ENCODE measurements at regions not wholly inside any gene's neighbourhood (a gene's known extent, or its start where the extent isn't known, plus 50 kb on each side); places are given as distances from the start of the nearest gene placed in this dataset.
"Not testable (repeated sequence)": the region's sequence is repeated elsewhere in the genome, so short reads cannot be mapped to it uniquely, and the experiment has no call there.

- not testable (repeated sequence) for DNase-seq
Measured at GRCh38 chr5:11392-11791, 80.6 kb upstream of the PLEKHG4B start.

- no peak for DNase-seq
Measured at GRCh38 chr5:11898-12297, 80.1 kb upstream of the PLEKHG4B start.

- no peak for DNase-seq
Measured at GRCh38 chr5:13234-13633, 78.7 kb upstream of the PLEKHG4B start.

- DNase-seq: peak; percentile 18
Measured at GRCh38 chr5:14676-15075, 77.3 kb upstream of the PLEKHG4B start.

- DNase-seq: not testable (repeated sequence)
Measured at GRCh38 chr5:20276-20675, 71.7 kb upstream of the PLEKHG4B start.

GRCh38 chr5:21654-22233 is 70.2 kb upstream of the PLEKHG4B start:
- no peak for DNase-seq

- not testable (repeated sequence) for DNase-seq
Measured at GRCh38 chr5:23907-24306, 68.1 kb upstream of the PLEKHG4B start.

- DNase-seq: not testable (repeated sequence)
Measured at GRCh38 chr5:25067-25466, 66.9 kb upstream of the PLEKHG4B start.

- DNase-seq: no peak
Measured at GRCh38 chr5:30131-30530, 61.8 kb upstream of the PLEKHG4B start.

GRCh38 chr5:30556-30955 is 61.4 kb upstream of the PLEKHG4B start:
- DNase-seq: not testable (repeated sequence)

GRCh38 chr5:32165-32564 is 59.8 kb upstream of the PLEKHG4B start:
- DNase-seq: no peak

GRCh38 chr5:35521-35920 is 56.4 kb upstream of the PLEKHG4B start:
- not testable (repeated sequence) for DNase-seq

- not testable (repeated sequence) for DNase-seq
Measured at GRCh38 chr5:37207-37606, 54.8 kb upstream of the PLEKHG4B start.

- DNase-seq: no peak
Measured at GRCh38 chr5:39979-40583, 51.9 kb upstream of the PLEKHG4B start.
